HG03469 (cell line): ENCODE measurements at regions not wholly inside any gene's neighbourhood (a gene's known extent, or its start where the extent isn't known, plus 50 kb on each side); places are given as distances from the start of the nearest gene placed in this dataset.
"Not testable (repeated sequence)": the region's sequence is repeated elsewhere in the genome, so short reads cannot be mapped to it uniquely, and the experiment has no call there.

Source experiments
- ATAC-seq: cut with Tn5 transposase; IDR thresholded peaks from one replicate; pipeline ENCODE4 v1.9.1; 2021; ENCODE audit warnings: mild to moderate bottlenecking, moderate library complexity, moderate number of reproducible peaks; ENCODE audit not compliant: unreplicated experiment

DNA sequence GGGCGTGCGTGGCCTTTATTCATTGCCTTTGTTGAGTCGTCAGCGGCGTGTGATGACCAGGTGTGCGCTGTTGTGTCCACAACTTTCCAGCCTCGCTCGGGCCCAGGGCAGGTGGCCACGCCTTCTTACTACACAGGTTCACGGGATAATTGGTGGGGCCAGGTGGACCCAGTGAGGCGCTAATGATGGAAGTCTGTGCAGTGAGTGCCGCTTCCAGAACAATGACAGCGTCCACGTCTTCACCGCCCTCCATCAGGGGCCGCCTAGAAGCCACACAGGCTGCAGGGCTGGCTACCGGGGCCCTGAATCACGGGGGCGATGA is 1197.3 kb downstream of the BRD1 start:
- no peak for ATAC-seq

DNA sequence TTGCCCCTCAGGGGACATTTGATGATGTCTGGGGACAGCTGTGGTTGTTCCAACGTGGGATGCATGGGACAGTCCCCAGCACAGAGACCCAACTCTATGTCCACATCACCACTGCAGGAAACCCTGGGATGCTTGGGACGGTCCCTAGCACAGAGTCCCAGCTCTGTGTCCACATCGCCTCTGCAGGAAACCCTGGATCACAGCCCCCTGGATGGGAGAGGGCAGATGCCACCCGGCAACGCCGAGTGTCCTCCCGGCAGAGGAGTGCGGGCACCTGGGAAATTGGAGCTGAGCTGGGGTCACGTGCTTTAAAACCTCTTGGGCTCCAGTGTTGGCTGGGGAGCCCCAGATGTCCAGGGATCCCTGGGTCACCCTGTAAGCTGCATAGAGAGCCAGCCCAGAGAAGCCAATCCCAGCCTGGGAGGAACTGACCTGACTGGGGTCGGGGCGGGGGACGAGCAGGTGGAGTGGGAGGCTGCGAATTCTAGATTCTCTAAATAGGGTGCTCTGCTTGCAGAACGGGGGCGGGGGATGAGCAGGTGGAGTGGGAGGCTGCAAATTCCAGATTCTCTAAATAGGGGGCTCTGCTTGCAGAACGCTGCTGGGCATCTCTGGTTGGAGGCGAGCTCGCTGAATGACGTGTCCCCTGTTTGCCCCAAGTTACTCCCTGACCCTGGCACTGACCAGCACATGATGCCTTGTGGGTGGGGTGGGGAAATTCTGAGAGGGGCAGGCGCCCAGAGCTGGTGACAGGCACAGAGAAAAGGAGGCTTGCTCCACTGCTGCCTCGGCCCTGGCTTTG is 1197.8 kb downstream of the BRD1 start:
- ATAC-seq, result no peak

DNA sequence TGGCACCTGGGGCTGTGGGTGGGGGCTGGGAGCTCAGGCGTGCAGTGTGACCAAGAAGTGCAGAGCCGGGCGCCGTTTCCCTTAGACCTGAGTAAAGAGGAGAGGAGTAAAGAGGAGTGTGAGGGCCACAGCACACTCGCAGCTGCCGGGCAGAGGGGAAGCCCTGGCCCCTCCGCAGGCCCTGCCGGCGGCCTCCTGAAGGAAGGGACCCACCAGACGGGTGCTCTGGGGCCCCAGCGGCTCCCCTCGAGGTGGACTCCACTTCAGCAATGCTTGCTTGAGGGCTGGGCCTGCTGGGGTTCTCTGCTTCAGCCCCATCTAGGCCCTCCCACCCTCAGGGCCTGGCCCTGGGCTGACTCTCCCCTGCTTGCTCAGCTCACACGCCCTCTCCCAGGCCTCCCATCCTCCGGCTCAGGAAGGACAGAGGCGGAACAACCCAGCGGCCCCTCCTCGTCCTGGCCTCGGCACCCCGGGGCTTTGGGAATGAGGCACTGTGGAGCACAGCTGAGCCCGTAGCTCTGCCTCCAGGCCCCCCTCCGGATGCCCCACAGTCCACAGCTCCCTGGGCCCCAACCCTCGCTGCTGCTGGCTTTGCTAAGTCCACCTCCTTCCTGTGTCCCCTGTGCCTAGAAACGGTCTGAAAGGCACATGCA is 1198.7 kb downstream of the BRD1 start:
- no peak for ATAC-seq

DNA sequence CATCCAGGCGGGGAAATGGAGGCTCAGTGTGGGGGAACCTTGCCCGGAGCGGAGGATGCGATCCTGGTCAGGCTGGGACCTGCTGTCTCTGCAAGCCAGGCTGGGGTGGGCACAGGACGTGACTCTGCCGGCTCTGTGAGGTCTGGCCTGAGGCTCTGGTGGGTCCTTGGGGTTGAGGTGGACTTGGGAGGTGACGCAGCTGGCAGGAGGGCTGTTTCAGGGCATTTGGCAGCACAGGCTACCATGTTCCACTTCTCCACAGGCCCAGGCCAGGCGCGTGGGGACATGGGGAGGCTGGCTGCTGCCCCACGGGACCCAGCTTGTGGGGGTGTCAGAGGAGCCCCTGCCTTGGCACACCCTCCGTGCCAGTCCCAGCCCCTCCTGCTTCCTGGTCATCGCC is 1199.7 kb downstream of the BRD1 start:
- no peak for ATAC-seq

DNA sequence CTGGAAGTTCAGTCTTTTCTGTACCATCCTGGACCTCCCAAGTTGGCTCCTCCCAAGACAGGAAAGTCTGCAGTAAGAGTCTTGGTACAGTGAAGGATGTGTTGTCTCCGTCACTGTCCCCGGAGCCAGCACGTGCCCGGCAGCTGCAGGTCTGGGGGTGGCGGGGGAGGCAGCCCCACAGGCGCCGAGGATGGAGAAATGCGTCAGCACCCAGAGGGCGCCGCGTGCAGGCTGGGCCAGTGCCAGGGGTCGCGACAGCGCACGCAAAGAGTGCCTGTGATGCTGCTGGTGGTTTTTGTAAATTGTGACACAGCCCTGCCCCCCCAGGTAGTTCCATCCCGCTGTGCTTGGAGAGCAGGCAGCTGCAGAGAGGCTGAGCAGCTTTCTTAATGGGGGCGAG is 1200.5 kb downstream of the BRD1 start:
- no peak for ATAC-seq

DNA sequence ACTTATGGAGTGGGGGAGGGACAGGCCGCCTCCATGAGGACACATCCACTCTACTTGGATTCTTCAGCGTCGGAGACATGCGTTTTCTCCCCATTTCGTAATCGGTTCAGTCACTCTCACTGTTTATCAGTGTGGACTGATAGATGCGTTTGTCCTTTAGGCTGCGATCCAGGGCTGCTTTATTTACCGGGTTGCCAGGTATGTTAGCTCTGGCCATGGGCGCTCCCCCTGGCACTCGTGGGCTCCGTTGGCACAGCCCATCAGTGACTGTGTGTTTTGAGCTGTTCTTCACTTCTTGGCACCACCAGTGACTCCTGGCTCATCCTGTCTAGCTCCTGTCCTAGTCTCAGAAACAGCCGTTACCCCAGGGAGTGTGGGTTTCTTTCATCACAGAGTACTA is 1203.3 kb downstream of the BRD1 start:
- no peak for ATAC-seq

DNA sequence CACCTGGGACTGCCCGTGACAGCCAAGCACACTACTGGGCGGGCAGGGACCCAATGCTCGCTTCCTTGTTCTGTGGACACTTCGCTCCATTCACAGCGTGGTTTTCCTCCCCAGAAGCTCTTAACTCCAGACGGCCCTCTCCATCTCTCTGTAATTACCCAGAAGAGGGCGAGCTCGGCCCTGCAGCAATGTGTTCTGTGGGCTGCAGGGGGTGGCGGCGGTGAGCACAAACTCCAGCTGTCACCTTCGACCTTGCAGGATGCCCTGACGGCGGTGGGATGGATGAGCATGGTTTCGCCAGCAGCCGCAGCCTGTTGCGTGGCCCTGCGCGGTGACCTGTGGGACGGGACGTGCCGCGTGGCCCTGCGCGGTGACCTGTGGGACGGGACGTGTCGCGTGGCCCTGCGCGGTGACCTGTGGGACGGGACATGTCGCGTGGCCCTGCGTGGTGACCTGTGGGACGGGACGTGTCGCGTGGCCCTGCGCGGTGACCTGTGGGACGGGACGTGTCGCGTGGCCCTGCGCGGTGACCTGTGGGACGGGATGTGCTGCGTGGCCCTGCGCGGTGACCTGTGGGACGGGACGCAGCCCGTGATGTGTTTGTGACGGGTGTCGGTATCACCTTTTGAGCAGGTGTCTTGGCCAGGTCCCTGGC is 1204.7 kb downstream of the BRD1 start:
- ATAC-seq, result no peak

DNA sequence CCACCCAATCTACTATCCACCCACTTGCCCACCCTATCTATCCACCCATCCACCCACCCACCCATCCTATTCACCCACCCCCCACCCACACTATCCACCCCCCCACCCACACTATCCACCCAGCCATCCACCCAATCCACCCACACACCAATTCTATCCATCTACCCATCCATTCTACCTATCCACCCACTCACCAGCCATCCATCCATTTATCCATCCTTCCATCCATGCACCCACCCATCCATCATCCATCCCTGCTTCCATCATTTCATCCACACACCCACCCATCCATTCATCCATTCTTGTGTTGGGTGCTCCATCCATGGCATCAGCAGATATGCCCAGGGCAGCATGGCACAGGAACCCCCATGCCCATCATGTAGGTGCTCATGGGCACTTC is 1206.6 kb downstream of the BRD1 start:
- no peak for ATAC-seq

DNA sequence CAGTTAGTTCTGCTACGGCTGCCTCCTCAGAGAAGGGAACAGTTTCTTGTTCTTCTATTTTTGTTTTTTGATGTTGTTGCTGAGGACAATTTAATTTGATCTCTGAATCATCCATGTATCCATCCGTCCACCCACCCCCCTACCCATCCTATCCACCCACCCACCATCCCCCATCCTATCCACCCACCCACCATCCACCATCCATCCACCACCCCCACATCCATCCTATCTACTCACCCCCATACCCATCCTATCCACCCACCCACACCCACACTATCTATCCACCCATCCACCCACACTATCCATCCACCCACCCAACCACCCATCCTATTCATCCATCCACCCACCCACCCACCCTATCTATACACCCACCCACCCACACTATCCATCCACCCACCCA is 1207.2 kb downstream of the BRD1 start:
- not testable (repeated sequence) for ATAC-seq

DNA sequence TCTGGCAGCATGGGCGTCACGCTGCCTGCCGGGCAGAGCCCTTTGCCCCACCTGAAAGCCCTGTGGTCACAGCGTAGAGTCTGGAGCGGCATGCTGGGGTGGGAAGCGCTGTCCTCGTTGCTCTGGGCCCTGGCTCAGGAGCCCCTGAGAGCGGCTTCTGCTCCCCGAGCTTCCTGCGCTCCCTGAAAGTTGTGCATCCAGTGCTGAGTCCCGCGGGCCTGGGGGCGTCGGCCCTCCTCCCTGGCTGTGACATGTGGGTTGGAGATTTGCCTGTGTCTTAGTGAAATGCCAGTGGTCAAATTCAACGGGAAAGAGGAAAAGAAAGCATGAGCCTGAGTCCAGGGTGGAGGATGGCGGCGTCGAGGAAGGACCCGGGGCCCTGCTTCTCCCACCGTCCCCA is 1208.0 kb downstream of the BRD1 start:
- ATAC-seq, result no peak

DNA sequence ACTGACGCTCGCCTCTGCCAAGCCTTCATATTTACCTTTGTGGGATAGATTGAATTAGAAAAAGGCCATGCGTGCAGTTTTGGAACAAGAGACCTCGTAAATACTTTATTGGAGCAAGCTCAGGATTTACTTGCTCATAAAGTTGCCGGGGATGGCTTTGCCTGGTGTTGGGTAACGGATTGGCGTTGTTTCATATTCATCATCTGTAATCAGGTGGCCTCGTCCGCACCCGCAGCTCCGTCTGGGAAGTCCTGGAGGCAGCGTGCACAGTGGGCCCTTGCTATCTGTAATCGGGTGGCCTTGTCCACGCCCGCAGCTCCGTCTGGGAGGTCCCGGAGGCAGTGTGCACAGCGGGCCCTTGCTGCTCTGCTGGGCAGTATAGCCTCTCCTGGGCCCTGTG is 1209.3 kb downstream of the BRD1 start:
- ATAC-seq, result no peak

DNA sequence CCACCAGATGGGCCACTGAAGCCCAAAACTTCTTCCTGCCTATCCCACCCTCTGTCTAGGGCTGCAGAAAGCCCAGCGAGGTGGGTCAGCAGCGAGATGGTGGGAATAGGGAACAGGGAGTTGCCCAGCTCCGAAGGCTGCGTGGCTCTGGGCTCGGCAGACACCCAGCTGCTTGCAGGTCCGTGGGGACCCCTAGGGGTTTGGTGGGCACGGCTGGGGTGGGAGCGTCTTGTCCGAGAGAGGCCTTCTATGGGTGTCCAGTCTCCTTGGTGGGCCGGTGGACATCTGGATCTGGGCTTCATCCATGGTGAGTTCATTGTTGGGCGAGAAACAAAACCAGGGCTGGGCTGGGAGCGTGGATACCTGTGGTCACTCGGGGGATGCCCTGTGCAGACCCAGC is 1211.0 kb downstream of the BRD1 start:
- no peak for ATAC-seq

DNA sequence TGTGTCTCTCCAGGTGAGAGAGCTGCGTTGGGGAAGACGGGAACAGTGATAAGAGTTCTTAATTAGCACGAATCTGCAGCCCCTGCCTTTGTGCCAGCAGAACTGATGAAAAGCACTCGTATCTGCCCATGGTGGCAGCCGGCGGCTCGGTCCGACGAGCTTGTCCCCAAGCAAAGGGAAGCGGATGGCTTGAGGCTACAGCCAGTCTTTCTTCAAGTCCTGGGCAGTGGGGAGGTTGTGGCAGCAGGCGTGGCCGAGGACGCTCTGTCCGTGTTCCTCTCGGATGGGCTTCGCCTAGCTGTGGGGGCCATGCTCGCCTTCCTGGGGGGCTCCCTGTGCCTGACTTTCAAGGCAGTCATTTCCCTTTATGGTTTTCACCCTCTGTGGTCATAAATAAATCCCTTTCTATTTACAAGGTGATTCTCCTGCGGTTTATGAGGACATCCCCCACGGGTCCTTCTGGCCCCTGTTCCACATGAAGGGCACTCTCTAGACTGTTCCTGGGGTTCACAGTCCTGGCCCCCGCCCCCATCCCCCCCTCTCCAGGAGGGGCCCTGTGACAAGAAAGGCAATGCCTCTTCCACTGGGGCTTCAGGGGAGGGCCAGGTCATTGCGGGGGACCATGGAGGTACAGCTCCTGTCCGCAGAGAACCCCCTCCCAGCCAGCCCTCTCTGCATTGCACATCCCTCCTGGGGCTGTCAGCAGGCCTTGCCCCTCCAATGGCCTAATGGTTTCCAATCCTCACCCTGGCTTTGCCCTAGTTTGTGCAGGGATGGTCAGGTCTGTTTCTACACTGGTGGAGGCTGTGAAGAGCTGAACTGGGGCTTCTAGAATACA is 1212.3 kb downstream of the BRD1 start:
- ATAC-seq, result no peak

DNA sequence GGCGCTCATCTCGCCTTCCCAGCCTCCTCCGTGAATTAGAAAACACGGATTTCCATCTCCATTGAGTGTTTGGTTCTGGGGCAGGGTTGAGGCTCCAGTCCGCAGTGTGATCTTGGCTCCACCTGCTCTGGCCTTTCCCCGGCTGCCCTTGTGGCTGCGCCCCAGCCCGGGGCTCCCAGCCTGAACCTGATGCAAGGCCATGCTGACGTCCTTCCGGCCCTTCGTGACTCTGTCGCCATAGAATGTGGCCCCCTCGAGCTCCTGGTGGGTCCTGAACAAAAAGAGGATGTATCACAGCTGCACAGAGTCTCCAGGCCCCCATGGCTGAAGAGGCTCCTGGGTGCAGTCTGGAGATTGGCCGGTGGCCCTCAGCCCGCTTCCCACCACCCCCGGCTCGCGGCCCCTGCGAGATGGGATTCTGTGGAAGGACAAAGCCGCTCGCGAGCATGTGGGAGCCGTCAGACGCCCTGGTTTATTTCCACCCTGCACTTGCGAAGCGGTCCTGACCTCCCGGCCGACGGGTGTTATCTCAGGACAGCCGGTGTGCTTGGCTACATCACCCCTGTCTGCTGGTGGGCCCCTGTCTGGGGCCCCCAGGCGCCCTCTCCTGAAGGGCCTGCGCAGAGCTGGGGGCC is 1214.0 kb downstream of the BRD1 start:
- ATAC-seq, result no peak

DNA sequence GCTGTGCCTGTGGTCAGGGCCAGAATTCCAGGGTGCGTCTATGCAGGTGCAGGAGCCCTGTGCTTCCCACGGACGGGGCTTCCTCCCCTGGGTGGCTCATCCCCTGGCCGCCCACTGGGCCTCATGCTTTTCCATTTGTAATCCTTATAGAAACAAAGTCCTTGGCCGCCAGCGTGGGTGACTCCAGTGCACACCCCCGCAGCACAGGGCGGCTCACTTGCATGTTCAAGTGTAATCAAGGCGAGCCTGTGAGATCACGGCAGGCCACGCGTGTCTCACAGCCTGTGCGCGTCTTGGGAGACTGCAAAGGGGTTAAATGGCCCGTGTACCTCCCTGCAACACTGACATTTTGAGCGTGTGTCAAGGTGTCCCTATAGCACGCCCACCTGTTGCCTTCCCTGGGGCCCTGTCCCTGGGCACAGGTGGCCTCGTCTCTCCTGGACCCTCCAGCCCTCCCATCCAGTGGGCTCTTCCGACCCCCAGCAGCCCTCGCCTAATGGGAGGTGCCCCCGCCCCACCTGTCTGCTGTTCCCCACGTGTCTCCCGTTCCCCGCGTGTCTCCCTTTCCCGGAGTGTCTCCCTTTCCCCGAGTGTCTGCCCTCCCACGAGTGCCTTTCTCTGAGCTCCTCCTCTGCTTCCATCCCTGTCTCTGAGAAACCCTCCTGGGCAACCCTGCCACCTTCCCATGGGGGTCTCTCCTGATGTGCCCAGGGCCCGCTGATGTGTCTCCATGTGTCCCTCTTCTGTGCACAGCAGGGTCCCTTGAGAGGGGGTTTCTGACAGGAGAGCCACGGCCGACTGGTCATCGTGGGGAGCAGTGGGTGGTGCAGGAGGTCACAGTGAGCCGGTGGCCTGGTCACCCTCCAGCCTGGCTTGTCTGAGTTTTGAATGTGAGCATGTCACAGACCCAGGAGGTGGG is 1215.3 kb downstream of the BRD1 start:
- no peak for ATAC-seq

DNA sequence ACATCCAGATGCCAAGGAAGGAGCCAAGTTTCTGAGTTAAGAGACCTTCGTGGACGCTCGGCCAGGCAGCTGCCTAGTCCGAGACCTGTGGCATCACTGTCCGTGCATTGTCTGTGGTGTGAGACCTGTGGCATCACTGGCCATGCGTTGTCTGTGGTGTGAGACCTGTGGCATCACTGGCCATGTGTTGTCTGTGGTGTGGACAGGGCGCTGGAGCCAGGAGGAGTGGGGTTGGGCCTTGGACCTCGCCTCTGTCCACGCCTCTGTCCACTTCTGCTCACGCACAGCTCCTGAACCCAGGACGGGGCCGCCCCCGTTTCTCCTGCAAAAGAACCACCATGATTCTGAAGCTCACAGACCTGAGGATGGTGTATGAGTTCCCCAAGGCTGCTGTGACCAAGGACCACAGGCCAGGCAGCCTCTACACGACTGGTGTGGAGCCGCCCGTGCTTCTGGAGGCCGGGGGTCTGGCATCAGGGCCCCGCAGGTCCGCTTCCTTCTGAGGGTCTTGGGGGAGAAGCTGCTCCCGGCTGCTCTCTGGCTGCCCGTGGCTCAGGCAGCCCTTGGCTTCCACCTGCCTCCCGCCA is 1218.3 kb downstream of the BRD1 start:
- no peak for ATAC-seq

DNA sequence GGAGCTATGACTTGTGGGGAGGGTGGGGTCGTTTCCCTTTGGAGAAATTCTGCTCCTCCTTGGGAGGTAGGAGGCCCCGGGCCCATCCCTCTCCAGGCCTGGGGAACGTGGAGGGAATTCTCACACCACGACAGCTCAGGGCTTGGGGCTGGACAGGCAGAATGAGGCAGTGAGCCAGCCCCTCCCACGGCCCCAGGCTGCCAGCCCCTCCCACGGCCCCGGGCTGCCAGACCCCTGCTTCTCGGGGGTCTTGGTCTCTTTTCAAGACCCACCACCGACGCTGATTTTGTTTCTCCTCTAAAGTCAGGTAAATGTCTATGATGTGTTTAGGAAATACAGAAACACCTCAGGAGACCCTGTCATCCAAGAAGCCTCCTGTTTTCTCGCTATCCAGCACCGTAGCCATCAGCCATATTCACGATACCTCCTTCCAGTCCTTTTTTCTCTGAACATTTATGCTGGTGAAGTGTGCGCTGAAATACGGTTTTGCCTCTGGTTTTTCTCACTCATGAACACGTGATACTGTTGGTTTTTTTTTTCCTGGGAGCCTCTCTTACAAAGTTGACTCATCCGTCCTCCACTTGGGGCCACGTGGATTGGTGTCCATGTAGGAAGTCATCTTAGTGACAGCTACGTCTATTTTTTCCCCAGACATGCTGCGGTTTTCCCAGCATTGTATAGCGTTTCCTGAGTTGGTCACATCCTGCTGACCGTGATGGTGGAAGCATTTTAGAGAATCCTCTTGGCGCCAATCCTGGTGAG is 1219.6 kb downstream of the BRD1 start:
- ATAC-seq, result no peak

DNA sequence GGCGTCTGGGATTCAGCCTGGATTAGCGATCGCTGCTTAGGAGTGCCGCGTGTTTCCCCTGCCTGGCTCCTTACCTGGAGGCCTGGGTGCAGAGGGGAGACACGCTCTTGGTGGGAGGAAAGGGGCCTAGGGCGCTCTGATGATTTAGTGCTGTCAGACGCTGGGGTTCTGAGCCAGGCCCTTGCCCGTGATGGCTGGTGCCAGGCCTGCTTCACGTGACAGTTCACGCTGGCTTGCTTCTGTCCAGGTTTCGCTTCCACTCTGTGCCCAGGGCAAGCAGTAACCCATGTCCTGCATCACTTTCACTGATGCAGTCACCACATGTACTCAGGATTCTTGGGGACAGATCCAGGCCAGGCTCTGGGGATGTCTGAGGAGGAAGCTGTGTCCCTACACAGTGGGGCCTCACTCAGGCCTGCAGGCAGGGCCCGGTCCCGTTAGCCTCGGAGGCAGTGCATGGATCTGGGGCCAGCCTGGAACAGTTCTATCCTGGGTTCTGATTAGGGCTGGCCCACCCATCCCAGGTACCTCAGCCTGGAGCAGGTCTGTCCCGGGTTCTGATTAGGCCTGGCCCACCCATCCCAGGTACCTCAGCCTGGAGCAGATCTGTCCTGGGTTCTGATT is 1220.9 kb downstream of the BRD1 start:
- no peak for ATAC-seq
